ENCODE measurements at regions not wholly inside any gene's neighbourhood (a gene's known extent, or its start where the extent isn't known, plus 50 kb on each side); places are given as distances from the start of the nearest gene placed in this dataset.

DNA sequence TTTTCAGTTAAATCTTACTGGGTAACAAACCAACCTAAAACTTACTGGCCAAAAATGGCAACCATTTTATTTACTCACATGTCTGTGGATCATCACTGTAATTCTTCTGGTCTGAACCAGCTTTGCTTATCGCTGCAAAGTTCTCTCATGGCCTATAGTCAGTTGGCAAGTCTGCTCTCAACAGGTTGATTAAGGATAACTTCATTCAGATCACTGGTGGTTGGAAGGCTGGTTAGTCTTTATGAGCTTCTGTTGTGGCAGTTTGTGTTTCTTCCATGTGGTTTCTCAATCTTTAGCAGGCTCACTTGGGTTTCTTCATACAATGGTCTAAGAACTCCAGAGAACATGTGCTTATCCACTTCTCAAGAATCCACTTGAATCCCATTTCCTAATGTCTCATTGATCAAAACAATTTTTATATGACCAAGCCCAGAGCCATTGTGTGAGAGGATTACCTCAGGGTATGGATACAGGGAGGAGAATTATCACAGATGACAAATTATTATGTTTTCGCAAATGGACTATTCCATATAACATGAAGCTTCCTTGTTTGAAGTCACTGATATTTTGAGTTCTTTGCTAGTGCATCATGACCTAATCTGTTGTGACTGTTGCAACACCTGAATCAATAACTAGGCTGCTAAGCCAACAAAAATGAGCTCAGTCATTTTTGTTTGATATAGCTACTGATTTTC lies 155.4 kb upstream of the BMP2 start:
- TF ChIP-seq POLR2AphosphoS5 (IDR thresholded peaks at IDR 0.05; ENCODE audit: low read length) = no peak
- TF ChIP-seq, protein P1, sequence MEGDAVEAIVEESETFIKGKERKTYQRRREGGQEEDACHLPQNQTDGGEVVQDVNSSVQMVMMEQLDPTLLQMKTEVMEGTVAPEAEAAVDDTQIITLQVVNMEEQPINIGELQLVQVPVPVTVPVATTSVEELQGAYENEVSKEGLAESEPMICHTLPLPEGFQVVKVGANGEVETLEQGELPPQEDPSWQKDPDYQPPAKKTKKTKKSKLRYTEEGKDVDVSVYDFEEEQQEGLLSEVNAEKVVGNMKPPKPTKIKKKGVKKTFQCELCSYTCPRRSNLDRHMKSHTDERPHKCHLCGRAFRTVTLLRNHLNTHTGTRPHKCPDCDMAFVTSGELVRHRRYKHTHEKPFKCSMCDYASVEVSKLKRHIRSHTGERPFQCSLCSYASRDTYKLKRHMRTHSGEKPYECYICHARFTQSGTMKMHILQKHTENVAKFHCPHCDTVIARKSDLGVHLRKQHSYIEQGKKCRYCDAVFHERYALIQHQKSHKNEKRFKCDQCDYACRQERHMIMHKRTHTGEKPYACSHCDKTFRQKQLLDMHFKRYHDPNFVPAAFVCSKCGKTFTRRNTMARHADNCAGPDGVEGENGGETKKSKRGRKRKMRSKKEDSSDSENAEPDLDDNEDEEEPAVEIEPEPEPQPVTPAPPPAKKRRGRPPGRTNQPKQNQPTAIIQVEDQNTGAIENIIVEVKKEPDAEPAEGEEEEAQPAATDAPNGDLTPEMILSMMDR (IDR thresholded peaks at IDR 0.05 in 2 of 3, conservative IDR thresholded peaks at IDR 0.05 in 1 of 3; ENCODE audit: control insufficient read depth in 2 of 3, extremely low read depth in 1 of 3, insufficient read depth in 1 of 3, low read depth in 3 of 3, low read length in 3 of 3) = no peak
- no peak for TF ChIP-seq RAD51 (IDR thresholded peaks at IDR 0.05)

Measured in GM12878 (cell line).